ENCODE measurements at regions not wholly inside any gene's neighbourhood (a gene's known extent, or its start where the extent isn't known, plus 50 kb on each side); places are given as distances from the start of the nearest gene placed in this dataset.

GRCh38 chr6:80460257-80460865, 353.9 kb downstream of the BCKDHB start:
- WGBS, 2 donors (ENCODE audit: low coverage in 1 of 2), result 31 to 44% methylated on average over 1 of the region's 1 CpG
- no peak overlapping the region for H3K4me3 ChIP-seq
- DNase-seq, result no peak
- in situ Hi-C loops (cut with MboI; ENCODE audit: low pct_ligation_motif_present in 1 of 4, low pct_unique_long_range_greater_than_20kb in 1 of 4, low sequenced_read_pairs in 3 of 4) (no loop called here), intact Hi-C loops (cut with DNase I; ENCODE audit: low total_unique reads) (no loop called here)
- no peaks in the 10 kb centered on the region for H3K27me3 ChIP-seq
- no peaks in the 10 kb centered on the region for H3K36me3 ChIP-seq
- H3K27ac ChIP-seq, result no peak overlapping the region
- H3K9me3 ChIP-seq, result no peaks in the 10 kb centered on the region
- TF ChIP-seq POLR2A (IDR thresholded peaks at IDR 0.05) (no peak), EP300 (IDR thresholded peaks at IDR 0.05; ENCODE audit: low read depth) (no peak), POLR2AphosphoS5 (IDR thresholded peaks at IDR 0.05) (no peak), CTCF (IDR thresholded peaks at IDR 0.05) (no peak)
- peaks cover 0 to 20% (median 0%) of the 10 kb centered on the region in 4 donors for H3K4me1 ChIP-seq

DNA sequence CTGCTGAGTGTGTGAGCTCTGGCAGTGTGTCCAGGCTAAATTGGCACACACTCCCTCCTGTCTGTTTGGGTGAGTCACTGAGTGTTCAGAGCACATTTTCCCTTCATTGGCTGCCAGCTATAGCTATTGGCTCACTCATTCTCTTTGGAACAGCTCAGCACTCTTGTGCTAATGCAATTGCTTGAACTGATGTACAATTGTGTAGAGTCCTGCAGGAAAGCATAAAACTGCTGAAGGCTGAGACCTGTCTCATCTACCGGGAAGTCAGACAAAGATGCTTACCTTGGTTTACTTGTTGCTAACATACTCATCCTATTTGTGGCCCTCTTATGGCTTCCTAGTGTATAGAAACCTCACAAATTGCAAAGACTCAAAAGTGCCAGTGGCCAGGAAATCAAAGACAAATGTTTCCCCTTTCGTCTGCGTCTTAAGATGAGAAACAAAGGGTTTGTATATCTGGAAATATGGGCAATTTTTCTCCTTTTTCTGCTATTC, 351.0 kb downstream of the BCKDHB start:
- Histone ChIP-seq H3K27ac (no peak overlapping the region), H3K4me1 (peaks cover 0 to 20% (median 0%) of the 10 kb centered on the region in 4 donors), H3K36me3 (no peaks in the 10 kb centered on the region), H3K4me3 (no peak overlapping the region), H3K27me3 (no peaks in the 10 kb centered on the region), H3K9me3 (no peaks in the 10 kb centered on the region)
- 61% methylated on average over 3 of the region's 3 CpGs for WGBS, 2 donors (ENCODE audit: low coverage in 1 of 2)
- in situ Hi-C loops (cut with MboI; ENCODE audit: low pct_ligation_motif_present in 1 of 4, low pct_unique_long_range_greater_than_20kb in 1 of 4, low sequenced_read_pairs in 3 of 4), result no loop called here
- TF ChIP-seq POLR2A (IDR thresholded peaks at IDR 0.05) (no peak), POLR2AphosphoS5 (IDR thresholded peaks at IDR 0.05) (peak in 1 of 3 donors; percentile 60)
- DNase-seq, result peak; percentile 17
- intact Hi-C loops (cut with DNase I; ENCODE audit: low total_unique reads), result no loop called here

DNA sequence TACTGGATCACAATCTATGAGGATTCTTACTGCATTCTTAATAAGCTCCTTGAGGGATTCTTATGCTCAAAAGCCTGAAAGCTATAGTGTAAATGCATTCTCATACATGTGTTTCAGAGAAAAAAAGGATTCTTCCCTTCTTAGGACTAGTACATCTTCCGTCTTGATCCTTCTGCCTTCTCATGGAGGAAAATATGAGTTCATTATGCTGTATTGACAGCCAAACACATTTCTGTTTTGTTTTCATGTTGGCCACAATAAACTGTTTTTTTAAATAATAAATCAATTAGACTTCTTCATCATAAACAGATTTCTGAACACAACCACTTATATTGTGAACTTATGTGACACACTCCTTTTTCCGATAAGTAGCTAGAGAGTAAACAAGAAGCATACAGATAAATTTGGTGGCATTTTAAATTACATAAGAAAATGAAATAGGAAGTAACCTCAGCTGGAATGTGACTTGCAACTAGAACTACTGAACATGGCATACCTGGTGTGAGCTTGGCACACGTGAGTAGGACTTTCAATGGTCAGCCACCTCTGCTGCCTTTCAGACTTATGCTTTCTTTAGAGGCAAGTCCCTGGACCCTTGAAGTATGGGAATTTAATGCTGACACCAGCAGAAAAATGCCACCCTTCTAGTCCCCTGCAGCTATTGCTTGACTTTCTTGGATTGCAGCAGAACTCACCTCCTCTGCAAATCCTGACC, 350.4 kb downstream of the BCKDHB start:
- peaks cover 0 to 20% (median 0%) of the 10 kb centered on the region in 4 donors for H3K4me1 ChIP-seq
- 81% methylated on average over 2 to 3 of the region's 3 CpGs for whole genome bisulfite sequencing, 2 donors (ENCODE audit: low coverage in 1 of 2)
- no peak for TF ChIP-seq CTCF (IDR thresholded peaks at IDR 0.05)
- no peak for TF ChIP-seq EP300 (IDR thresholded peaks at IDR 0.05; ENCODE audit: low read depth)
- TF ChIP-seq POLR2AphosphoS5 (IDR thresholded peaks at IDR 0.05), result no peak
- no peak for TF ChIP-seq POLR2A (IDR thresholded peaks at IDR 0.05)
- intact Hi-C loops (cut with DNase I; ENCODE audit: low total_unique reads) (no loop called here), in situ Hi-C loops (cut with MboI; ENCODE audit: low pct_ligation_motif_present in 1 of 4, low pct_unique_long_range_greater_than_20kb in 1 of 4, low sequenced_read_pairs in 3 of 4) (no loop called here)
- H3K9me3 ChIP-seq, result no peaks in the 10 kb centered on the region
- H3K4me3 ChIP-seq, result no peak overlapping the region
- DNase-seq, result no peak
- no peaks in the 10 kb centered on the region for H3K27me3 ChIP-seq
- no peak overlapping the region for H3K27ac ChIP-seq
- no peaks in the 10 kb centered on the region for H3K36me3 ChIP-seq

- 83 to 86% methylated on average over 4 of the region's 4 CpGs for WGBS, 2 donors (ENCODE audit: low coverage in 1 of 2)
- Histone ChIP-seq H3K4me3 (no peak overlapping the region), H3K36me3 (no peaks in the 10 kb centered on the region), H3K9me3 (no peaks in the 10 kb centered on the region), H3K27ac (no peak overlapping the region), H3K4me1 (peaks cover 0 to 14% (median 0%) of the 10 kb centered on the region in 4 donors), H3K27me3 (no peaks in the 10 kb centered on the region)
- no peak for DNase-seq
- no peak for TF ChIP-seq POLR2AphosphoS5 (IDR thresholded peaks at IDR 0.05)
- no peak for TF ChIP-seq POLR2A (IDR thresholded peaks at IDR 0.05)
- TF ChIP-seq CTCF (IDR thresholded peaks at IDR 0.05), result no peak
- no peak for TF ChIP-seq EP300 (IDR thresholded peaks at IDR 0.05; ENCODE audit: low read depth)
- in situ Hi-C loops (cut with MboI; ENCODE audit: low pct_ligation_motif_present in 1 of 4, low pct_unique_long_range_greater_than_20kb in 1 of 4, low sequenced_read_pairs in 3 of 4), result no loop called here
- intact Hi-C loops (cut with DNase I; ENCODE audit: low total_unique reads), result no loop called here
Measured at GRCh38 chr6:80454661-80455365, 348.3 kb downstream of the BCKDHB start.

Data from transverse colon (tissue), 4 donors.